ENCODE measurements at regions not wholly inside any gene's neighbourhood (a gene's known extent, or its start where the extent isn't known, plus 50 kb on each side); places are given as distances from the start of the nearest gene placed in this dataset.

GRCh38 chr10:131027256-131027655 is 284.3 kb downstream of the TCERG1L start:
- TF ChIP-seq CTCF (conservative IDR thresholded peaks at IDR 0.05; ENCODE audit: low read depth, low read length) (no peak), EZH2 (IDR thresholded peaks at IDR 0.05; ENCODE audit: borderline replicate concordance, low read depth, low read length, poor library complexity, severe bottlenecking) (no peak)

Data from A673 (cell line).